ENCODE measurements at regions not wholly inside any gene's neighbourhood (a gene's known extent, or its start where the extent isn't known, plus 50 kb on each side); places are given as distances from the start of the nearest gene placed in this dataset.

DNA sequence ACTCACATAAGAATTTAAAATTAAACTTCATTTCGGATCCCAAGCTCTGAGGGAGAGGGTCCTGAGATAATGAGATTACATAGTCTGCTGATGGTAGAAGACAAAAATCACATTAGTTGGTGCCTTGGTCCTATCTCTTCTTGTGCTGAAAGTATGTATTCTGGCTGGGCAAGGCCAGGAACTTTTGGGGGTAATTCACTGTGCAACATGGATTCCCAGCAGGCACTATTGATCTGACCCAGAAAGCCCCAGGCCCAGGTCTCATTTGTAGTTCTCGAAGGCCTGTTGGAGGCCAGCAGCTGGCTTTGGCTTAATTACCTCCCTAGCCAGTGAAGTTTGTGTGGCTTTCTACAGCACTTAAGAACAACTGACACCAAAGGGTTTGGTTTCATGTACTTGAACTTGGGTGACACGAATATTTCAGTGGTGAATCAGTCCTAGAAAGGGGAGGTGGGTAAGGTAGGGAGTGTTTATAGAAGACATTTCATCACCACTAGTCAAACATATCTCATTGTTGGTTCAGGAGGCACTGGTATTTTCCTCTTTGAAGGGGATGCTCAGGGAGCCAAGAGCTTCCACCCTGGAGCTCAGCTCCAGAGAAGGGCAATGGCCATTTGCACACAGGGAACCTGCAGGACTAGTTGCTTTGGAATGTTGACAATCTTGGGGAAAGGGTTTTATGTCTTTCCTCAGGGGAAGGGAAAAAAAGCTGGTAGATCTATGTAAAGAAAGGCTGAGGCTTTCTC lies 217.8 kb downstream of the OSR1 start:
- Histone ChIP-seq H3K27ac (no peak overlapping the region), H3K4me1 (replicated peaks in 1 of 2) (peaks cover 0 to 12% of the 10 kb centered on the region in 2 donors), H3K4me3 (no peak overlapping the region)
- in situ Hi-C loops (cut with MboI; ENCODE audit: low pct_unique_long_range_greater_than_20kb in 2 of 9, low sequenced_read_pairs in 9 of 9, unreplicated experiment in 9 of 9), result no loop called here
- ATAC-seq (replicated peaks in 6 of 8), result peak in 1 of 8 experiments; percentile 54
- WGBS, 10 experiments, result 60 to 100% (median 88%) methylated on average over 1 to 3 of the region's 3 CpGs; no CpG with 5 or more reads in 3 of the 10 experiments

DNA sequence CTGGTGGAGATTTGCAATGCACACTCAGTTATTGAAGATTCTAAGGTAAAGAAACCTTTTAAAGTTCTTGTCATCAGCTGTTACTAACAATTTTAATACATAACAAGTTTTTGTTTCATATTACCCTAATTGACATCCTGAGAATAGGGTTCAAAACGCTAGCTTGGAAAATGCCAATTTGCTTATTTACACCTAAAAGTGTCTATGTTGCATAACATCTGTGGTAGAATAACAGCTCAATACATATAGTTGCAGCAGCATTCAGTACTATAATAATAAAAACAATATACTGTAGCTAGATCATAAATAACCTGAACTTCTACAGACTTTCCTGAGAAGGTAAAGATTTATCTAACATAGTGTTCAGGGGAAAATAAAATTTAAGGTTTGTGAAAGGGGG lies 219.0 kb downstream of the OSR1 start:
- Histone ChIP-seq H3K27ac (no peak overlapping the region), H3K4me1 (replicated peaks in 1 of 2) (peaks cover 0 to 12% of the 10 kb centered on the region in 2 donors), H3K4me3 (no peak overlapping the region)
- in situ Hi-C loops (cut with MboI; ENCODE audit: low pct_unique_long_range_greater_than_20kb in 2 of 9, low sequenced_read_pairs in 9 of 9, unreplicated experiment in 9 of 9), result no loop called here
- no peak for ATAC-seq (replicated peaks in 6 of 8)
- WGBS, 10 experiments, result 33 to 85% (median 76%) methylated on average over 1 of the region's 1 CpG; no CpG with 5 or more reads in 4 of the 10 experiments

DNA sequence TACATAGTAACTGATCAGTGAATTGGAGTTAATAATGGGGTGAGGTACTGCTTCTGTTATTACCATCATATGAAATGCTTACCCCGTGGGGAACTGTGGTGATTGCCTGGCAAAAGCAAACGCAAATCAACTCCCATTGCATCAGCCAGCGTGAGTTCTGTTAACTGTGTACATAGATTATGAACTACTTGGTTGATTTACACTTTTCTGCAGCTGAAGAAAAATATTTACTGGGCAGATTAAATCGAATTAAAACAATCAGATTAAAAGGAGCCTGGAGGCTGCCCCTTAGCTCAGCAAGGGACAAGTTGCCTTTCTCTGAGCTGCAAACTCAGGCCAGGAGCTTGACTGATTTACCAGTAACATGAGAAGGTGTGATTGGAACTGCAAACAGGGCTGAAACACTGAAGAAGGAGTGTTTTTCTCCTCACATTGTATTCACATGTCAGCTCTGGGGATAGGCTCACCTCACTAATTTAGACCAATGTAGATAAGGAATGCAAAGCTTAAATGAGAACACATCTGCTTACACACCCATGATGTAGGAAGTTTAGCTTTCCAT lies 220.1 kb downstream of the OSR1 start:
- 0 to 82% (median 37%) methylated on average over 1 to 4 of the region's 4 CpGs for WGBS, 10 experiments
- no peak overlapping the region for H3K27ac ChIP-seq
- H3K4me3 ChIP-seq, result no peak overlapping the region
- peaks cover 0 to 12% of the 10 kb centered on the region in 2 donors for H3K4me1 ChIP-seq (replicated peaks in 1 of 2)
- ATAC-seq (replicated peaks in 6 of 8), result peak in 2 of 8 experiments; percentile 12 to 41
- in situ Hi-C loops (cut with MboI; ENCODE audit: low pct_unique_long_range_greater_than_20kb in 2 of 9, low sequenced_read_pairs in 9 of 9, unreplicated experiment in 9 of 9), result no loop called here

DNA sequence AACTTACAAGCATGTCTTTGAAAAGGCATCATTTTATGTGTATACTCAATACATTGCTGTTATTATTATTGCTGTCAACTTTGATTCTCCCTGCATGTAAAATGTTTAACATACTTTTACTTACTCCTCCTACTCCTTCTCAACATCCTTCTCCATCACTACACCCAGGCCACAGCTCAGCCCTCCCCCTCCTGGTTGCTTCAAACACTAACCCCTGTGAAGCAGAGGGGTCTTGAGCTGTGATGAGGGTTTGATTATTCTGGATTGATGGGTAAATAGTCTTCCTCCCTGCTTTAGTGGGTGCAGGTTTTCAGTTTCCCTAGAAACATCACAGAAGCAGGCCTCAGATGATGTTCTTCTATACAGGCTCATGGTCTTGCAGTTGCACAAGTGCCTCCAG lies 221.0 kb downstream of the OSR1 start:
- ATAC-seq (replicated peaks in 6 of 8), result no peak
- Histone ChIP-seq H3K4me1 (replicated peaks in 1 of 2) (peaks cover 0 to 12% of the 10 kb centered on the region in 2 donors), H3K27ac (no peak overlapping the region), H3K4me3 (no peak overlapping the region)
- in situ Hi-C loops (cut with MboI; ENCODE audit: low pct_unique_long_range_greater_than_20kb in 2 of 9, low sequenced_read_pairs in 9 of 9, unreplicated experiment in 9 of 9), result no loop called here

DNA sequence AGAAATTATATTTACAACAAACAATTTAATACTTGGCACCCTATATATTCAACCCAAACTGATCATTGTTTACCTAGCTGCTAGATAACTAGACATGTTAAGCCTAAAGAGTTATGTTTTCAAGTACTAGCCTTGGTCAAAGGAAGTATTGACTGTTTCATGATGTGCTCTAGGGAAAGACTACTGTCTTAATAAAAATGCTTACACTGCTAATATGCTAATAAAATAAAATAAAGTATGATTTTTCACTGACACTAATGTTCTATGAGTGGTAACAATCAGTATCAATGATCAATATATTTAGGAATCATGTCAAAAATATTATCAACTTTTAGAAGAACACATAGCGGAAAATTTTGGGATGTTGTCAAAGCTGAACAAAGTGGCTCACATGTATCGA lies 225.5 kb downstream of the OSR1 start:
- WGBS, 10 experiments, result 67 to 100% (median 93%) methylated on average over 1 to 2 of the region's 2 CpGs; no CpG with 5 or more reads in 1 of the 10 experiments
- no peak overlapping the region for H3K27ac ChIP-seq
- no peak overlapping the region for H3K4me3 ChIP-seq
- ATAC-seq (replicated peaks in 6 of 8), result no peak
- in situ Hi-C loops (cut with MboI; ENCODE audit: low pct_unique_long_range_greater_than_20kb in 2 of 9, low sequenced_read_pairs in 9 of 9, unreplicated experiment in 9 of 9), result no loop called here
- no peaks in the 10 kb centered on the region for H3K4me1 ChIP-seq (replicated peaks in 1 of 2)

DNA sequence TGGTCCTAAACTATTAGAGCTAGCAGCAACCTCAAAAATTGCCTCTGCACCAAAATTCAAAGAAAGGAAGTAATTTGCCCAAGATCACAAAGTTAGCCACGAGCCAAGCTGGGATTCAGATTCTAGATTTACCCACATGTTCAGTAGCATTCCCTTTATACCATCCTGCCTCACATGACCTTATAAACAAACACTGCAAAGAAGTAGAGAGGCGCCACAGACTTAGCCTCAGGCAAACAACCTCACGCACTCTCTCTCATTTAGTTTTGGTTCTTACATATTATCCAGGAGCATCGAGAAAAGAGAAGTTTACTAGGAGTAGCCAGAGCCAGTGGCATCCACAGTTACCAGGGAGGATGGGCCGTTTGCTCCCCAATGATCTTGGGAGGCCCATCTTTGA lies 226.6 kb downstream of the OSR1 start:
- Histone ChIP-seq H3K4me1 (replicated peaks in 1 of 2) (no peaks in the 10 kb centered on the region), H3K4me3 (no peak overlapping the region), H3K27ac (no peak overlapping the region)
- in situ Hi-C loops (cut with MboI; ENCODE audit: low pct_unique_long_range_greater_than_20kb in 2 of 9, low sequenced_read_pairs in 9 of 9, unreplicated experiment in 9 of 9), result no loop called here
- ATAC-seq (replicated peaks in 6 of 8), result no peak
- WGBS, 10 experiments, result 60 to 100% (median 86%) methylated on average over 1 to 5 of the region's 5 CpGs; no CpG with 5 or more reads in 3 of the 10 experiments

DNA sequence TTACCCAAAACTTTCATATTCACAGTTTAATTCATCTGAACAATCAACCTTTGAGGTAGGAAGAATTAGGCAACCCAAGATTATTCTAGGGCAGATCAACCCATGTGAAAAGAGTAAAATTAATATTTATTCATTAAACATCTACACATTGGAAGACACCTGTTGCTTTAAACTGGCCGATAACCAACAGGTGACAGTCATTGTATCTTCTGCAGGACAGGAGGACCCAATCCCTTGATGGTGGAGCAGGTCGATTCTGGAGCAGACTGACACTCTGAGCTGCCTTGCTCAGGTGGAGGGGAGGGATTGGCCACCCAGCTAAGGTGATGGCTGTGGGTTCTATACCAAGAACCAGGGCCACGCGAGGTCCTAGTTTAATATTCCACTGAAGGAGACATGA lies 230.3 kb downstream of the OSR1 start:
- no peak overlapping the region for H3K27ac ChIP-seq
- no peak for ATAC-seq (replicated peaks in 6 of 8)
- 13 to 56% (median 52%) methylated on average over 2 to 4 of the region's 4 CpGs; no CpG with 5 or more reads in 5 of the 10 experiments for WGBS, 10 experiments
- no peak overlapping the region for H3K4me3 ChIP-seq
- in situ Hi-C loops (cut with MboI; ENCODE audit: low pct_unique_long_range_greater_than_20kb in 2 of 9, low sequenced_read_pairs in 9 of 9, unreplicated experiment in 9 of 9), result no loop called here
- H3K4me1 ChIP-seq (replicated peaks in 1 of 2), result no peaks in the 10 kb centered on the region

DNA sequence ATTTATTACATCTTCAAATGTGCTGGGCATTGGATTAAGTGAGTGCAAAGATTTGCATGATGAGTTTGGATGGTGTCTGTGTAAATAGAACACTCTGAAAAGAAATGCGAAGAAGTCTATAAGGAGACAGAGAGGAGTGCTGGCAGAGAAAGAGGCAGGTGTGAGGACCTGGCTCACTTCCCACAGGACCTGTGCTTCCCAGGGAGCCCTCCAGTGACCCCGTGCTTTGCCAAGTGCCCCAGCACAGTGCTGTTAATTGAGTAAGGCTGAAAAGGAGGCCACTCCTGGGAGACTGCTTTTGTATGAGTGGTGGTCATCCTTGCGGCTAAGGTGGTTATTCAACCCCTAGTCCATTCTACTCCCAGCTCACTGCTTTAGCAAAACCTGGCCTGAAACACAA lies 230.8 kb downstream of the OSR1 start:
- 71 to 100% (median 92%) methylated on average over 1 to 3 of the region's 3 CpGs; no CpG with 5 or more reads in 3 of the 10 experiments for WGBS, 10 experiments
- no peak for ATAC-seq (replicated peaks in 6 of 8)
- no peak overlapping the region for H3K27ac ChIP-seq
- H3K4me3 ChIP-seq, result no peak overlapping the region
- H3K4me1 ChIP-seq (replicated peaks in 1 of 2), result no peaks in the 10 kb centered on the region
- in situ Hi-C loops (cut with MboI; ENCODE audit: low pct_unique_long_range_greater_than_20kb in 2 of 9, low sequenced_read_pairs in 9 of 9, unreplicated experiment in 9 of 9), result no loop called here

DNA sequence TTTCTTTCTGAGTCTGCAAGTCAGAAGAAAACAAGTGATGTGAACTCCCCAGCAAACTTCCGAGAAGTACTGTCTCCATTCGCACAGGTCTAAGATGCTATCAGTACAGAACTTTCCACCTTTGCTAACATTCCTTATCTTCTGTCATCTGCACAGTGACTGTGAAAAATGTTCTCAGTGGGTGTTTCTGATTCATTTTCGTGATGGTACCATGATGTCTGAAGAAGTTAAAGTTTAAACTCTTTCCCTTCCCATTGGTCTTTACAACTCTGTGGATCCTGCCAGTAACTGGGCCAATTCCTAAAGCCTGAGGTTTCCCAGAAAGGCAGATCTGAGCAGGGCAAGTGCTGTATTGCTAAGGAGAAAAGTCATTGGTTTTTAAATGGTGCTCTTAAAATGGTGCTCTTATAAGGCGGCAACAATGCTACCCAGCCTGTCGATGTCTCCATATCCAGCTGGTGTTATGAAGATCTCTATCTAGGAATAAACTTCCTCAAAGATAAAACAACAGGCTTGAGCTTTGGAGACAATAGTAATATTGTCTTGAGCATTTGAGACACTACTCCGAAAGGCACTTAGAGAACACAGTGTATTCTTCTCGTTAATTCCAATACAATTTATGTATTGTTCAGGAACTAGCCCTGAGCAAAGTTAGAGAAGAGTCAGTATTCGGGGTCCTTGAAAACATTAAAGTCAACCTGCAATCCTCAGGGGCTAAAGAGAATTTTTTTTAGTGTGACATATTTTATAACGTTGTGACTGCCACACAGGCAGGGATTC lies 232.3 kb downstream of the OSR1 start:
- in situ Hi-C loops (cut with MboI; ENCODE audit: low pct_unique_long_range_greater_than_20kb in 2 of 9, low sequenced_read_pairs in 9 of 9, unreplicated experiment in 9 of 9), result no loop called here
- no peak for ATAC-seq (replicated peaks in 6 of 8)
- H3K4me3 ChIP-seq, result no peak overlapping the region
- WGBS, 10 experiments, result 83 to 100% (median 88%) methylated on average over 1 to 8 of the region's 9 CpGs
- H3K27ac ChIP-seq, result no peak overlapping the region
- no peaks in the 10 kb centered on the region for H3K4me1 ChIP-seq (replicated peaks in 1 of 2)

DNA sequence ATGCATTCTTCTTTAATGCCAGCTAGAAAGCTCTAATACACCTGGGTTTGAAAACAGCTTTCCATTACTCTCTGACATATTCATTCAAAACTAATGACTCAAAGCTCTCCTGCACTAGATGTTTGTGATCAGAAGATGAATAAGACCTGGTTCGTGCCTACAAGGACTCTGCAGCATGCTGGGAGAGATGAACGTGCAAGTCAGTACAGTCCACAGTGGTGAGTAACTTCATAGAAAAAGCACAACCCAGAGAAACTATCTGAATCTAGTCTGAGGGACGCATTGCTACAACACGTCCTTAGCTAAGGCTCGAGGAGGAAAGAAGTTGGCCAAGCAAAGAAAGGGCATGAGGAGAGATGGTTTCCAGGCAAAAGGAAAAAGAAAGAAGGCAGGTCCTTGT lies 234.3 kb downstream of the OSR1 start:
- no peak for ATAC-seq (replicated peaks in 6 of 8)
- no peaks in the 10 kb centered on the region for H3K4me1 ChIP-seq (replicated peaks in 1 of 2)
- H3K4me3 ChIP-seq, result no peak overlapping the region
- WGBS, 10 experiments, result 0 to 100% (median 51%) methylated on average over 1 to 5 of the region's 5 CpGs; no CpG with 5 or more reads in 2 of the 10 experiments
- in situ Hi-C loops (cut with MboI; ENCODE audit: low pct_unique_long_range_greater_than_20kb in 2 of 9, low sequenced_read_pairs in 9 of 9, unreplicated experiment in 9 of 9), result no loop called here
- H3K27ac ChIP-seq, result no peak overlapping the region

DNA sequence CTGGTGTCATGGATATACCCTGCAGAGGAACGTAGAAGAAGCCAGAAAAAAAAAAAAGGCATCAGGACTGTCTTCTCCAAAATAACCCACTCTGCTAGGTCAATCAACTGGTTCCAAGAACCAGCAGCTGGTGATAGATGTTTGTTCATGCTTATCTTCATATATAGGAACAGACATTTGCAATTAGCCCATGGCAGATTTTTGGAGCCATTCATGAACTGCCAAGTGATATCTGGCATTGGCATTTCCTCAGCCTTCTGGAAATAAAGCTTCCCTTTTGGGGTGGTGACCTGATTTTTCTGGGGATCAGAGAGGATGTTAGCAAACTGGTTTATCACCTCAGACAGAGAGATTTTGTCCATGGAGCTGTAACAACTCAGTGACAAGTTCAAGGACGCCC lies 234.9 kb downstream of the OSR1 start:
- no peak overlapping the region for H3K27ac ChIP-seq
- in situ Hi-C loops (cut with MboI; ENCODE audit: low pct_unique_long_range_greater_than_20kb in 2 of 9, low sequenced_read_pairs in 9 of 9, unreplicated experiment in 9 of 9), result no loop called here
- WGBS, 10 experiments, result 60 to 100% (median 82%) methylated on average over 1 to 2 of the region's 2 CpGs; no CpG with 5 or more reads in 2 of the 10 experiments
- no peaks in the 10 kb centered on the region for H3K4me1 ChIP-seq (replicated peaks in 1 of 2)
- ATAC-seq (replicated peaks in 6 of 8), result no peak
- no peak overlapping the region for H3K4me3 ChIP-seq

DNA sequence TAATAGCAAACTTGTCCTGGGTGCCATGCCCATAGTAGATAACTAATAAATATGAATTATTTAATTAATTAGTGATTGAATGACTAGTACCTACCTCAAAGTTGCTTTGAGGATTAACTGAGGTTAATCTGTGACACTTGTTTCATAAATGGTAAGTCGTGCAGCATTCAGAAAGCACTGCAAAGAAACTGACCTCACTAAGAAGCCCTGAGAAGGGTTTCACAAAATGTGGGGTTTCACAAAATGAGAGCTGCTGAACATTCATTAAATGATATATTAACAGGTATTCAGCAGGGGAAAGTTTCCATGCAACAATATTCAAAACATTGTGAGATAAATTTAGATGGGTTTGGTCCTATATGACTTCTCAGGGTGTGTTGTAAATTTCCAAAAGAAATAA lies 236.2 kb downstream of the OSR1 start:
- Histone ChIP-seq H3K27ac (no peak overlapping the region), H3K4me3 (no peak overlapping the region), H3K4me1 (replicated peaks in 1 of 2) (no peaks in the 10 kb centered on the region)
- in situ Hi-C loops (cut with MboI; ENCODE audit: low pct_unique_long_range_greater_than_20kb in 2 of 9, low sequenced_read_pairs in 9 of 9, unreplicated experiment in 9 of 9), result no loop called here
- no peak for ATAC-seq (replicated peaks in 6 of 8)
- 60 to 100% (median 73%) methylated on average over 1 of the region's 1 CpG; no CpG with 5 or more reads in 1 of the 10 experiments for WGBS, 10 experiments

DNA sequence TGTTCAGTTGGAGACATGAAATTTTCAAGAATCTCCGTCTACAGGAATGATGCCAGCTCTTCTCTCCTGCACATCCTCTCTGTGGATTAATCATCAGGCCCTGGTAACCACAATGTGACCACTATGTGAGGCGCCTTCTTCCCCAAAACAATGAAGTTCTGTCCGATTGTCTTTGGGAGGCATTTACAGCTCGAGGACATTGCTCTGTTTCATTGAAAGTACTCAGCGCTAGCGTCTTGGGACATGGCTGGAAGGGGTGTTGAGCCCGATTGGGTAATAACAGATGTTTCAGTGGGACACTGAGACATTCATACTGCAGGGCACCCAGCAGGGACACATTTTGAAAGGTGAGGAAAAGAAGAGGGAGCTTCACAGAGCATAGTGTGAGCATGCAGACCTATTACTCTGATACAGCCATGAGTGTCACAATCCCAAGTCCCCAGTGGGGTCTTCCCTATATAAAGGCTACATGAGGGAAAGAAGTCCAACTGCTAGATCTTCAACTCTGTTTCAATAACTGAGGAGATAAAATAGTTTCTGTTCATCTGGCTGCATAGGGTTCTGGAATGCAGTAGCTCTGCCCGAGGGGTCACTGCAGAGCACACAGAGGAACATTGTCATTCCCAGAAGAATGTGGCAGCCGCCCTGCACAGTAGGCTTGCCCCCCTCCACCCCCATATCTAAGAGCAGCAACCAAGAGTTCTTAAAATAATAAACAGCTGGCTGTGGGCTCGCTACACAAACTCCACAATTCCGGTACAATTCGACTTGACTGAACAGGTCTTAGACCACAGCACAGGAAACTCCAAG lies 237.3 kb downstream of the OSR1 start:
- in situ Hi-C loops (cut with MboI; ENCODE audit: low pct_unique_long_range_greater_than_20kb in 2 of 9, low sequenced_read_pairs in 9 of 9, unreplicated experiment in 9 of 9), result no loop called here
- ATAC-seq (replicated peaks in 6 of 8), result peak in 3 of 8 experiments; percentile 86 to 93 (median 92)
- Histone ChIP-seq H3K4me1 (replicated peaks in 1 of 2) (no peaks in the 10 kb centered on the region), H3K27ac (no peak overlapping the region), H3K4me3 (no peak overlapping the region)
- WGBS, 10 experiments, result 6 to 92% (median 50%) methylated on average over 2 to 7 of the region's 12 CpGs; no CpG with 5 or more reads in 1 of the 10 experiments

Measured in motor neuron (in vitro differentiated cells).